Astrocyte of the spinal cord (primary cell): ENCODE measurements at regions not wholly inside any gene's neighbourhood (a gene's known extent, or its start where the extent isn't known, plus 50 kb on each side); places are given as distances from the start of the nearest gene placed in this dataset.

Experiments used
- DNase-seq: peaks from one replicate; pipeline ENCODE4 v3.0.0; 2011; ENCODE audit warnings: low read depth, low spot score
- H3K4me3 ChIP-seq: 2 replicates; pipeline ENCODE4 v1.5.1; 2011; ENCODE audit warnings: low read depth, mild to moderate bottlenecking, low read length, moderate library complexity
- CTCF ChIP-seq: IDR thresholded peaks from 2 replicates; pipeline ENCODE4 v1.5.1; 2012; ENCODE audit warnings: low read depth, mild to moderate bottlenecking, low read length, inconsistent platforms
- in situ Hi-C: cut with HindIII; loops from 2 replicates; pipeline ENCODE4 v1.10.0; 2017; ENCODE audit warnings: low sequenced_read_pairs

- in situ Hi-C loops: no loop called here
- TF ChIP-seq CTCF: no peak
- no peak overlapping the region for H3K4me3 ChIP-seq
- no peak for DNase-seq
These were observed 282.9 kb upstream of the N4BP1 start for GRCh38 chr16:48892893-48893292.

- no peak for TF ChIP-seq CTCF
- in situ Hi-C loops: no loop called here
- DNase-seq: no peak
- H3K4me3 ChIP-seq: no peak overlapping the region
These were observed 277.7 kb upstream of the N4BP1 start for GRCh38 chr16:48887646-48888210.

GRCh38 chr16:48885471-48885870 lies 275.5 kb upstream of the N4BP1 start:
- DNase-seq: no peak
- no peak for TF ChIP-seq CTCF
- in situ Hi-C loops: no loop called here
- H3K4me3 ChIP-seq: no peak overlapping the region

GRCh38 chr16:48881272-48881671 lies 271.3 kb upstream of the N4BP1 start:
- no peak for DNase-seq
- in situ Hi-C loops: no loop called here
- no peak for TF ChIP-seq CTCF
- H3K4me3 ChIP-seq: no peak overlapping the region

GRCh38 chr16:48879223-48880122 lies 269.5 kb upstream of the N4BP1 start:
- DNase-seq: no peak
- H3K4me3 ChIP-seq: no peak overlapping the region
- in situ Hi-C loops: no loop called here
- no peak for TF ChIP-seq CTCF

- DNase-seq: no peak
- no peak for TF ChIP-seq CTCF
- H3K4me3 ChIP-seq: no peak overlapping the region
- in situ Hi-C loops: no loop called here
These were observed 268.0 kb upstream of the N4BP1 start for GRCh38 chr16:48877946-48878345.
